NCI-H1105 treated with DMSO at 0.1 percent for 48 hours (cell line): ENCODE measurements at regions not wholly inside any gene's neighbourhood (a gene's known extent, or its start where the extent isn't known, plus 50 kb on each side); places are given as distances from the start of the nearest gene placed in this dataset.

Source experiments
- DNase-seq: peaks from one replicate; lab custom pipeline; 2025; lab: John Stamatoyannopoulos, UW

- DNase-seq = no peak
These were observed 91.8 kb upstream of the ZNF521 start for GRCh38 chr18:25443776-25444175.

- DNase-seq = no peak
These were observed 83.3 kb upstream of the ZNF521 start for GRCh38 chr18:25435149-25435782.

GRCh38 chr18:25434745-25435144 lies 82.8 kb upstream of the ZNF521 start:
- DNase-seq = no peak

GRCh38 chr18:25433590-25433989 lies 81.6 kb upstream of the ZNF521 start:
- no peak for DNase-seq

- DNase-seq = no peak
These were observed 73.1 kb upstream of the ZNF521 start for GRCh38 chr18:25425024-25425423.

GRCh38 chr18:25423760-25424159 lies 71.8 kb upstream of the ZNF521 start:
- no peak for DNase-seq

- DNase-seq = no peak
These were observed 71.3 kb upstream of the ZNF521 start for GRCh38 chr18:25423267-25423666.

GRCh38 chr18:25422230-25422629 lies 70.3 kb upstream of the ZNF521 start:
- DNase-seq = no peak

- DNase-seq = no peak
These were observed 68.3 kb upstream of the ZNF521 start for GRCh38 chr18:25420077-25420825.

- no peak for DNase-seq
These were observed 64.4 kb upstream of the ZNF521 start for GRCh38 chr18:25416374-25416773.

- no peak for DNase-seq
These were observed 58.0 kb upstream of the ZNF521 start for GRCh38 chr18:25409971-25410370.

- DNase-seq = no peak
These were observed 56.3 kb upstream of the ZNF521 start for GRCh38 chr18:25408293-25408692.
